ENCODE measurements at regions not wholly inside any gene's neighbourhood (a gene's known extent, or its start where the extent isn't known, plus 50 kb on each side); places are given as distances from the start of the nearest gene placed in this dataset.

DNA sequence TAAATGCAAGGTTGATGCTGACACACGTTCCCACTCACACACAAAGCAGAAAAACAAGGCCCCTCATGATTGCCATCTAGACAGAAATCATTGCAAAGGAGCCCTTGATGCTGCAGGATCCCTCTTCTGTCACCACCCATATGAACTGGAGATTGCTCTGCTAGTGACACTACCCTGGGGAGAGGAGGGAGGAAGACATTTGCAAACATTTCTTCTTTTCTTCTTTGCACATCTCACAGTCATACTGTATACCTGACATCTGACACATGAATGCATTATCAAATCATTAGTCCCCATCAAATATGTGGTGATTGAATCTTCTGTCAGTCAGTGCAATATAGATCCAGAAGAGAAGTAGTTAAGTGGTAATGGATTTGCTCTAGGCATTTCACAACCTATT lies 208.5 kb upstream of the E2F7 start:
- Mint-ChIP-seq H3K36me3 (ENCODE audit: low read depth, unreplicated experiment) (no peaks in the 10 kb centered on the region), H3K27ac (ENCODE audit: unreplicated experiment) (no peak overlapping the region), H3K9me3 (ENCODE audit: unreplicated experiment) (no peaks in the 10 kb centered on the region), H3K4me1 (ENCODE audit: low read depth, unreplicated experiment) (no peaks in the 10 kb centered on the region), H3K27me3 (ENCODE audit: low read depth, unreplicated experiment) (no peaks in the 10 kb centered on the region), H3K4me3 (ENCODE audit: unreplicated experiment) (no peak overlapping the region)
- FAIRE-seq (no peak), DNase-seq (ENCODE audit: low read depth) (no peak)
- Histone ChIP-seq H2AFZ (ENCODE audit: low read depth, low read length) (no peak overlapping the region), H3K4me1 (ENCODE audit: insufficient read depth, low read length) (no peaks in the 10 kb centered on the region), H3K27me3 (ENCODE audit: insufficient read depth, low read length) (no peaks in the 10 kb centered on the region), H4K20me1 (ENCODE audit: insufficient read depth, low read length) (no peaks in the 10 kb centered on the region), H3K36me3 (ENCODE audit: insufficient read depth, low read length) (no peaks in the 10 kb centered on the region), H3K4me2 (ENCODE audit: low read length) (no peak overlapping the region), H3K4me3 (ENCODE audit: insufficient read depth, low read depth, low read length) (no peak overlapping the region), H3K9me3 (ENCODE audit: insufficient read depth, low read depth, low read length) (no peaks in the 10 kb centered on the region), H3K9ac (ENCODE audit: low read length) (no peak overlapping the region), H3K79me2 (ENCODE audit: insufficient read depth, low read length) (no peaks in the 10 kb centered on the region), H3K27ac (ENCODE audit: low read depth, low read length) (no peak overlapping the region)
- TF ChIP-seq, protein P1, sequence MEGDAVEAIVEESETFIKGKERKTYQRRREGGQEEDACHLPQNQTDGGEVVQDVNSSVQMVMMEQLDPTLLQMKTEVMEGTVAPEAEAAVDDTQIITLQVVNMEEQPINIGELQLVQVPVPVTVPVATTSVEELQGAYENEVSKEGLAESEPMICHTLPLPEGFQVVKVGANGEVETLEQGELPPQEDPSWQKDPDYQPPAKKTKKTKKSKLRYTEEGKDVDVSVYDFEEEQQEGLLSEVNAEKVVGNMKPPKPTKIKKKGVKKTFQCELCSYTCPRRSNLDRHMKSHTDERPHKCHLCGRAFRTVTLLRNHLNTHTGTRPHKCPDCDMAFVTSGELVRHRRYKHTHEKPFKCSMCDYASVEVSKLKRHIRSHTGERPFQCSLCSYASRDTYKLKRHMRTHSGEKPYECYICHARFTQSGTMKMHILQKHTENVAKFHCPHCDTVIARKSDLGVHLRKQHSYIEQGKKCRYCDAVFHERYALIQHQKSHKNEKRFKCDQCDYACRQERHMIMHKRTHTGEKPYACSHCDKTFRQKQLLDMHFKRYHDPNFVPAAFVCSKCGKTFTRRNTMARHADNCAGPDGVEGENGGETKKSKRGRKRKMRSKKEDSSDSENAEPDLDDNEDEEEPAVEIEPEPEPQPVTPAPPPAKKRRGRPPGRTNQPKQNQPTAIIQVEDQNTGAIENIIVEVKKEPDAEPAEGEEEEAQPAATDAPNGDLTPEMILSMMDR (IDR thresholded peaks at IDR 0.05; ENCODE audit: insufficient read depth, low read depth, low read length), result no peak
- TF ChIP-seq EZH2 (IDR thresholded peaks at IDR 0.05; ENCODE audit: insufficient read depth, low read length), result no peak

DNA sequence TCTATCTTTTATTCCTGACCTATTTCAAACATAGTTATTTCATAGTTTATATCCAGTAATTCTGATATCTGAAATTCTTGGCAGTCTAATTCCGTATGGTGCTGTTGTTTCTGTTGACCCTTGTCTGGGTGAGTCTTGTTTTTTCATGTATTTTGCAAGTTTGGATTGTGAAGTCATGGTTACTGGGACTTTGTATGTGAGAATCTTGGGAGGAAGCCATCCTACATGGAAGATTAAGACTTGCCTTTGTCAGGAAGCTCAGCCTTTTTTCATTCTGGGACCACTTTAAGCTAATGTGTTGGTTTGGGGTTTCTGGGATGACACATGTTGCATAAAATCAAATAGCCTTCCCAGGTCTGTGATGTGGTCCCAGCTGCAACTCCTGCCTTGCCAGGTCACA lies 191.6 kb upstream of the E2F7 start:
- Histone ChIP-seq H4K20me1 (ENCODE audit: insufficient read depth, low read length) (no peaks in the 10 kb centered on the region), H3K79me2 (ENCODE audit: insufficient read depth, low read length) (no peaks in the 10 kb centered on the region), H3K9me3 (ENCODE audit: insufficient read depth, low read depth, low read length) (no peaks in the 10 kb centered on the region), H3K4me3 (ENCODE audit: insufficient read depth, low read depth, low read length) (no peak overlapping the region), H3K4me1 (ENCODE audit: insufficient read depth, low read length) (no peaks in the 10 kb centered on the region), H3K36me3 (ENCODE audit: insufficient read depth, low read length) (no peaks in the 10 kb centered on the region), H3K9ac (ENCODE audit: low read length) (no peak overlapping the region), H3K27me3 (ENCODE audit: insufficient read depth, low read length) (no peaks in the 10 kb centered on the region), H2AFZ (ENCODE audit: low read depth, low read length) (no peak overlapping the region), H3K4me2 (ENCODE audit: low read length) (no peak overlapping the region), H3K27ac (ENCODE audit: low read depth, low read length) (no peak overlapping the region)
- no peaks in the 10 kb centered on the region for H3K27me3 Mint-ChIP-seq (ENCODE audit: low read depth, unreplicated experiment)
- H3K4me3 Mint-ChIP-seq (ENCODE audit: unreplicated experiment), result no peak overlapping the region
- no peaks in the 10 kb centered on the region for H3K36me3 Mint-ChIP-seq (ENCODE audit: low read depth, unreplicated experiment)
- DNase-seq (ENCODE audit: low read depth) (peak; percentile 11), FAIRE-seq (no peak)
- peaks cover 5% of the 10 kb centered on the region for H3K9me3 Mint-ChIP-seq (ENCODE audit: unreplicated experiment)
- TF ChIP-seq EZH2 (IDR thresholded peaks at IDR 0.05; ENCODE audit: insufficient read depth, low read length), result no peak
- TF ChIP-seq, protein P1 (IDR thresholded peaks at IDR 0.05; ENCODE audit: insufficient read depth, low read depth, low read length), result no peak
- no peaks in the 10 kb centered on the region for H3K4me1 Mint-ChIP-seq (ENCODE audit: low read depth, unreplicated experiment)
- no peak overlapping the region for H3K27ac Mint-ChIP-seq (ENCODE audit: unreplicated experiment)

DNA sequence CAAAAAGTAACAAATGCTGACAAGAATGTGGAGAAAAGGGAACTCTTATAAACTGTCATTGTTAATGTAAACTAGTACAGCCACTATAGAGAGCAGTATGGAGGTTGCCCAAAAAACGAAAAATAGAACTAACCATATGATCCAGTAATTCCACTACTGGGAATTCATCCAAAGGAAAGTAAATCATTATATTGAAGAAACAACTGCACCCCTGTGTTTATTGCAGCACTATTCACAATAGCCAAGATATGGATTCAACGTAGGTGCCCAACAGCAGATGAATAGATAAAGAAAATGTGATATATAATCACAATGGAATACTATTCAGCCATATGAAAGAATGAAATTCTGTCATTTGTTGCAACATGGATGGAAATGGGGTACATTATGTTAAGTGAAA lies 188.0 kb upstream of the E2F7 start:
- no peaks in the 10 kb centered on the region for H3K36me3 ChIP-seq (ENCODE audit: insufficient read depth, low read length)
- peaks cover 2% of the 10 kb centered on the region for H3K27me3 ChIP-seq (ENCODE audit: insufficient read depth, low read length)
- no peaks in the 10 kb centered on the region for H3K79me2 ChIP-seq (ENCODE audit: insufficient read depth, low read length)
- H3K36me3 Mint-ChIP-seq (ENCODE audit: low read depth, unreplicated experiment), result no peaks in the 10 kb centered on the region
- no peak overlapping the region for H2AFZ ChIP-seq (ENCODE audit: low read depth, low read length)
- no peak overlapping the region for H3K4me3 Mint-ChIP-seq (ENCODE audit: unreplicated experiment)
- H3K4me3 ChIP-seq (ENCODE audit: insufficient read depth, low read depth, low read length), result no peak overlapping the region
- H3K9ac ChIP-seq (ENCODE audit: low read length), result no peak overlapping the region
- no peak overlapping the region for H3K27ac ChIP-seq (ENCODE audit: low read depth, low read length)
- no peak overlapping the region for H3K4me2 ChIP-seq (ENCODE audit: low read length)
- H3K27me3 Mint-ChIP-seq (ENCODE audit: low read depth, unreplicated experiment), result no peaks in the 10 kb centered on the region
- H4K20me1 ChIP-seq (ENCODE audit: insufficient read depth, low read length), result no peaks in the 10 kb centered on the region
- no peak overlapping the region for H3K27ac Mint-ChIP-seq (ENCODE audit: unreplicated experiment)
- TF ChIP-seq, protein P1 (IDR thresholded peaks at IDR 0.05; ENCODE audit: insufficient read depth, low read depth, low read length), result no peak
- TF ChIP-seq EZH2 (IDR thresholded peaks at IDR 0.05; ENCODE audit: insufficient read depth, low read length), result no peak
- H3K4me1 ChIP-seq (ENCODE audit: insufficient read depth, low read length), result no peaks in the 10 kb centered on the region
- H3K4me1 Mint-ChIP-seq (ENCODE audit: low read depth, unreplicated experiment), result no peaks in the 10 kb centered on the region
- DNase-seq (ENCODE audit: low read depth) (no peak), FAIRE-seq (no peak)
- no peaks in the 10 kb centered on the region for H3K9me3 ChIP-seq (ENCODE audit: insufficient read depth, low read depth, low read length)
- H3K9me3 Mint-ChIP-seq (ENCODE audit: unreplicated experiment), result no peaks in the 10 kb centered on the region

All from astrocyte (in vitro differentiated cells and primary cell).